HFFc6 (cell line): ENCODE measurements at regions not wholly inside any gene's neighbourhood (a gene's known extent, or its start where the extent isn't known, plus 50 kb on each side); places are given as distances from the start of the nearest gene placed in this dataset.

Experiments used
- DNase-seq: peaks from one replicate; pipeline ENCODE4 v3.0.0-alpha.2; 2018
- H3K27ac Mint-ChIP-seq: 2 replicates; pipeline ENCODE4 v1.8.0; 2020; ENCODE audit warnings: mild to moderate bottlenecking, mixed read lengths
- H3K27me3 Mint-ChIP-seq: 2 replicates; pipeline ENCODE4 v1.8.0; 2021; ENCODE audit warnings: mild to moderate bottlenecking, moderate library complexity, mixed read lengths; ENCODE audit not compliant: insufficient read depth
- H3K36me3 Mint-ChIP-seq: 2 replicates; pipeline ENCODE4 v1.8.0; 2021; ENCODE audit warnings: low read depth, mixed read lengths
- H3K4me1 Mint-ChIP-seq: 2 replicates; pipeline ENCODE4 v1.8.0; 2020; ENCODE audit warnings: low read depth, mixed read lengths
- H3K4me3 Mint-ChIP-seq: 2 replicates; pipeline ENCODE4 v1.8.0; 2020; ENCODE audit warnings: mild to moderate bottlenecking, moderate library complexity, mixed read lengths
- H3K9me3 Mint-ChIP-seq: 2 replicates; pipeline ENCODE4 v1.8.0; 2020; ENCODE audit warnings: mild to moderate bottlenecking, mixed read lengths
- TF ChIP-seq, protein P1 (sequence below): fragments of 200-600 bp; sonication (generic); IDR thresholded peaks from 2 replicates; pipeline ENCODE4 v1.5.0; 2021; ENCODE audit warnings: antibody characterized with exemption, mild to moderate bottlenecking

DNA sequence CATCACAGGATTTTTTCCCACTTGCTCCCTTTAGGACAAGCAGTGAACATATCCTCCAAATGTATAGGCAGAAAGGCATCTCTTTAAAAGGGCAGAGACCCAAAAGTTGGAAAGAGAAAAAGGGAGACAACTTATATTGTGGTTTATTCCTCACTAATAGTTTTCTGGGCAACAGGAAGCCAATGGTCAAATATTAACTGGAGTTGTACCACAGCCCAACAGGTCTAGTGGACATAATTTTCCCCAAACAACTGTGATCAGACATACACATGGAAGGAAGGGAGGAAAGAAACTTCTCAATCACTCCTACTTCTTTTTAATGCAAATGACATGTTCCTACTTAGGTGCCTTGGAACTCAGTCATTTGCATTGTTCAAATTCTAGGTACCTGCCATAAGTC lies 78.4 kb downstream of the SOX9 start:
- Mint-ChIP-seq H3K9me3 (peaks cover 11% of the 10 kb centered on the region; the same call in 1 of the 2 replicates), H3K4me3 (no peak overlapping the region), H3K4me1 (no peaks in the 10 kb centered on the region), H3K27me3 (peaks cover 7% of the 10 kb centered on the region), H3K36me3 (no peaks in the 10 kb centered on the region), H3K27ac (no peak overlapping the region)
- TF ChIP-seq, protein P1, sequence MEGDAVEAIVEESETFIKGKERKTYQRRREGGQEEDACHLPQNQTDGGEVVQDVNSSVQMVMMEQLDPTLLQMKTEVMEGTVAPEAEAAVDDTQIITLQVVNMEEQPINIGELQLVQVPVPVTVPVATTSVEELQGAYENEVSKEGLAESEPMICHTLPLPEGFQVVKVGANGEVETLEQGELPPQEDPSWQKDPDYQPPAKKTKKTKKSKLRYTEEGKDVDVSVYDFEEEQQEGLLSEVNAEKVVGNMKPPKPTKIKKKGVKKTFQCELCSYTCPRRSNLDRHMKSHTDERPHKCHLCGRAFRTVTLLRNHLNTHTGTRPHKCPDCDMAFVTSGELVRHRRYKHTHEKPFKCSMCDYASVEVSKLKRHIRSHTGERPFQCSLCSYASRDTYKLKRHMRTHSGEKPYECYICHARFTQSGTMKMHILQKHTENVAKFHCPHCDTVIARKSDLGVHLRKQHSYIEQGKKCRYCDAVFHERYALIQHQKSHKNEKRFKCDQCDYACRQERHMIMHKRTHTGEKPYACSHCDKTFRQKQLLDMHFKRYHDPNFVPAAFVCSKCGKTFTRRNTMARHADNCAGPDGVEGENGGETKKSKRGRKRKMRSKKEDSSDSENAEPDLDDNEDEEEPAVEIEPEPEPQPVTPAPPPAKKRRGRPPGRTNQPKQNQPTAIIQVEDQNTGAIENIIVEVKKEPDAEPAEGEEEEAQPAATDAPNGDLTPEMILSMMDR = no peak
- no peak for DNase-seq

DNA sequence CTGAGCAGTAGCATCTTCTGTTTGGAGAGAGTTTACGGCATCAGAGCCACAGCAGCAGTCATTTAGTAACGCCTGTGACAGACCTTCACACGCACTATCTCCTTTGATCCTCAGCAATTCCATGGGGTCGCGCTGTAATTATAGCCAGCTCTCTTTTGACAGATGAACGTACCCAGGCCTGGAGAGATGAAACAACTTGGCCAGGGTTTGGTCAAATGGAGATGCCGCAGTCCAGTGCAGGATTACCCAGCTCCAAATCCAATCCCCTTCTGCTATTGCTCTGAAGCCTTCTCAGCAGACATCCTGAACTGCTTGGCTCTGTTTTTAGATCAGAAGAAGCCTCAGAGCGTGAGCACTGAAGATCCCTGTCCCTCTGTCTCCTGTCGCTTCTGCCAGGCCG lies 83.9 kb downstream of the SOX9 start:
- H3K27ac Mint-ChIP-seq = no peak overlapping the region

DNA sequence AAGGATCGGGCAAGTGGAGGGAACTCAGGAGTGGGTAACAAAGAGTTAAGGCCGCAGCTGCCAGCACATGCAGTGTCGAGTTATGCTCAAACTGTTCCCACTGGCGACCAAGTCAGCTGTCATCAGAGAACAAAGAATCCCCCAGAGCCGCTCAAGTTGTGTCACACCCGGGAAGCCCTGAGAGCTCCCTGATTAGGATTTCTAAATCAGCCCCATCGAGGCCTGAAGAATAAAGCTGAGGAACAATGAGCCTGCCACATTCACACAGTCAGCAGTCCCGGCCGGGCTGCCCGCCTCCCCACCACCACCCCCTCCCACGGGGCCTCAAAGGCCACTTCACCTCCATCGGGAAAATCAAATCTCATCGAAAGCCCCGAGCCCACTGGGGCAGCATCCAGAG lies 84.5 kb downstream of the SOX9 start:
- Mint-ChIP-seq H3K27me3 (peaks cover 26% of the 10 kb centered on the region), H3K9me3 (no peaks in the 10 kb centered on the region), H3K4me1 (no peaks in the 10 kb centered on the region), H3K4me3 (no peak overlapping the region), H3K27ac (no peak overlapping the region), H3K36me3 (no peaks in the 10 kb centered on the region)
- TF ChIP-seq, protein P1 = no peak
- no peak for DNase-seq

More for the DNA sequence above, 83.9 kb downstream of the SOX9 start:
- Mint-ChIP-seq H3K9me3 (no peaks in the 10 kb centered on the region), H3K36me3 (no peaks in the 10 kb centered on the region), H3K4me1 (no peaks in the 10 kb centered on the region), H3K27me3 (peaks cover 26% of the 10 kb centered on the region), H3K4me3 (no peak overlapping the region)
- no peak for DNase-seq
- TF ChIP-seq, protein P1 = no peak

DNA sequence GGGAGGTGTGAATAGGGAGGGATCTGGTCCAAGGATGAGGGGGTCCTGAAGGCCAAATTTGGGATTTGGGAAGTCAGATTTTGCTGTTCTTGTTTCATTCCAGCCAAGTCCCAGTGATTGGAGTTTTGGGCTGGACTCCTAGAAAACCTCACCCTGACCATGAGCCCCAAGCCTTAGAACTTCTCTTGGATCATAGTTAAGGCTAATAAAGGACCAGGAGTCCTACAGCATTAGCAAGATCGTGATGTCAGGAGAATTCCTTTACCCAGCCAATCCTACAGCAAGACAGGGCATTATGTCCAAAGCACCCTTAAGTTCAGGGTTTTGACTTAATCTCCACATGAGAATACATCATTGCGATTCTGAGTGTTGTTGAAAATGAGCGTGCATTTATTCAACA lies 85.0 kb downstream of the SOX9 start:
- no peaks in the 10 kb centered on the region for H3K4me1 Mint-ChIP-seq
- H3K27me3 Mint-ChIP-seq = peaks cover 26% of the 10 kb centered on the region
- no peak overlapping the region for H3K27ac Mint-ChIP-seq
- DNase-seq = no peak
- no peaks in the 10 kb centered on the region for H3K36me3 Mint-ChIP-seq
- no peak overlapping the region for H3K4me3 Mint-ChIP-seq
- no peaks in the 10 kb centered on the region for H3K9me3 Mint-ChIP-seq
- TF ChIP-seq, protein P1 = no peak

DNA sequence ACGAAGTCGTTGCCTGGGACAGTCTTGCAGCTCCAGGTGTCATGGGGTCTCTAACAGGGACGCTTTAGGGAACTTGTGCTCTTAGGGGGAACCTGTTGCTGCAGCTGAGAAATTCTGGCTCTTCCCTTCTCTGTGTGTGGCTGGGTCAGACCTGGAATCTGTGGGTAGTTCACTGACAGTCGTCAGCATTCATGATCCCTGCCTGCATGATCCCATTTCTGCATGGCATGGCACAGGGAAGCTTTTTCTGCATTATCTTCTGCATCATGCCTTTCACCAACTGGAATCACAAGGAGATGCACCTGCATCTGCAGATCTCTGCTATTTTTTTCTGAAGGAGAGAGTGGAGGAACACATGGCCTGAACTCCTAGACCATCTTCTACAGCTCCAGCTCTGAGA lies 85.6 kb downstream of the SOX9 start:
- Mint-ChIP-seq H3K27me3 (peaks cover 23% of the 10 kb centered on the region), H3K4me1 (no peaks in the 10 kb centered on the region), H3K36me3 (no peaks in the 10 kb centered on the region), H3K9me3 (no peaks in the 10 kb centered on the region), H3K4me3 (no peak overlapping the region), H3K27ac (no peak overlapping the region)
- TF ChIP-seq, protein P1 = no peak
- DNase-seq = no peak

DNA sequence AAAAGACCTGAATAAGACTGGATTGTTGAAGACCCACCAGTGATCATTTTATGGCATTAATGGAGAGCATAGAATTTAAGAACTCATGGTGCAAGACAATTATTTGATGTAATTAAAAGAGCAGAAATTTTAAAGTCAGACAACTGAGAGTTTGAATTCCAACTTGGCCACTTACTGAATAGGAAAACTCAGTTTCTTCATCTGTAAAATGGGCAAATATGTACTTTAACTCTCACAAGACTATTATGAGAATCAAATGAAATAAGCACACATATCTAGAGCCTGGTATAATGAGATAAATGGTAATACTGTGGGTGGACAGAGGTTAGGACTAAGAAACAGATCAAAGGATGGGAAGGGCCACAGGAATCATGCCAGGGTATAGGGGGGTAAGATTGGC lies 88.0 kb downstream of the SOX9 start:
- no peaks in the 10 kb centered on the region; the same call in 1 of the 2 replicates for H3K9me3 Mint-ChIP-seq
- H3K4me3 Mint-ChIP-seq = no peak overlapping the region
- H3K27me3 Mint-ChIP-seq = peaks cover 24% of the 10 kb centered on the region
- no peak overlapping the region for H3K27ac Mint-ChIP-seq
- H3K4me1 Mint-ChIP-seq = no peaks in the 10 kb centered on the region
- DNase-seq = no peak
- no peaks in the 10 kb centered on the region for H3K36me3 Mint-ChIP-seq
- TF ChIP-seq, protein P1 = no peak
